ENCODE measurements at regions not wholly inside any gene's neighbourhood (a gene's known extent, or its start where the extent isn't known, plus 50 kb on each side); places are given as distances from the start of the nearest gene placed in this dataset.

DNA sequence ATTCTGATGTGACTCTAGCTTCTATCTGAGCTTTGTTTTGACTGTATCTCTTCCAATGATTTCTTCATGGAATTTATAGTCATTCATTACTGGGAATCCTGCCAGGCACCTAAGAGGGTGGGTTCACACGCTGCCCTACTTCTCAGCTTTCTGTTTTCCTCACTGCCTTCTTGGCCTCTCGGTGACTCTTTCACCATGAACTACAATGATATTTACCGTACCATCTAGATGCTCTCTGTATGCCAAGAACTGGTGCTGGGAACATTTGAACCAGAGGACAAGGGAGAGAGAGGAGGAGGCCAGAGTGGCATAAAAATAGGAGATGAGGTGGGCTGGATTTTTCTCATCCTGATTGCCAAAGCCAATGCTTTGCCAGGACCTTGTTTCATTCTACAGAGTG is 280.0 kb upstream of the P2RY1 start:
- dilution Hi-C loops (cut with MboI; ENCODE audit: extremely low pct_ligation_motif_present, low sequenced_read_pairs) (no loop called here), intact Hi-C loops (cut with micrococcal nuclease) (no loop called here)
- POLR2A ChIA-PET = no interaction called here
- H3K36me3 ChIP-seq (ENCODE audit: control insufficient read depth in 2 of 2, extremely low read depth in 1 of 2, insufficient read depth in 2 of 2, low read length in 2 of 2) = no peaks in the 10 kb centered on the region
- BruUV-seq (replicated peaks) = no TSS peak
- FAIRE-seq = no peak
- CTCF ChIA-PET = interaction anchor here (1.3 kb wide), 1 partner anchor 17 kb away, joined by 3 read pairs; no protein-coding TSS in a partner anchor
- H3K4me3 ChIP-seq (replicated peaks in 1 of 3; ENCODE audit: insufficient read depth in 1 of 3, low read depth in 1 of 3, low read length in 3 of 3) = no peak overlapping the region
- H3K9me3 ChIP-seq (replicated peaks; ENCODE audit: control insufficient read depth, insufficient read depth, low read length) = no peaks in the 10 kb centered on the region
- H3K27me3 ChIP-seq (ENCODE audit: control insufficient read depth in 2 of 2, insufficient read depth in 2 of 2, low read length in 2 of 2) = no peaks in the 10 kb centered on the region
- no peak overlapping the region for H3K9ac ChIP-seq (replicated peaks; ENCODE audit: extremely low read depth, insufficient read depth, low read length)
- no peaks in the 10 kb centered on the region for H3K79me2 ChIP-seq (ENCODE audit: control insufficient read depth, insufficient read depth, low read length)
- no peak overlapping the region for H3K27ac ChIP-seq (ENCODE audit: insufficient read depth, low read depth, low read length)
- DNase-seq (ENCODE audit: low read depth, low spot score) = peak; percentile 51
- H3K4me1 ChIP-seq (ENCODE audit: control insufficient read depth, extremely low read depth, insufficient read depth, low read length) = peaks cover 5% of the 10 kb centered on the region
- H2AFZ ChIP-seq (ENCODE audit: low read depth, low read length) = no peak overlapping the region
- H4K20me1 ChIP-seq (replicated peaks; ENCODE audit: control insufficient read depth, extremely low read depth, insufficient read depth, low read length) = no peaks in the 10 kb centered on the region
- no peak overlapping the region for H3K4me2 ChIP-seq (ENCODE audit: insufficient read depth, low read length)
- H3K9me1 ChIP-seq (replicated peaks; ENCODE audit: control insufficient read depth, extremely low read depth, insufficient read depth, low read length) = no peaks in the 10 kb centered on the region
- TF ChIP-seq POLR2A (IDR thresholded peaks at IDR 0.05; ENCODE audit: low read depth, low read length) (no peak), FOS (IDR thresholded peaks at IDR 0.05; ENCODE audit: borderline replicate concordance, insufficient read depth, low read length) (no peak), POLR2AphosphoS5 (IDR thresholded peaks at IDR 0.05; ENCODE audit: insufficient read depth, low read depth, low read length) (no peak), GATA2 (IDR thresholded peaks at IDR 0.05; ENCODE audit: insufficient read depth, insufficient read length, low read depth, low read length) (no peak), JUN (IDR thresholded peaks at IDR 0.05; ENCODE audit: borderline replicate concordance, insufficient read depth, insufficient read length, low read depth) (no peak), MYC (IDR thresholded peaks at IDR 0.05; ENCODE audit: low read depth, low read length) (no peak), EZH2 (IDR thresholded peaks at IDR 0.05; ENCODE audit: borderline replicate concordance, low read depth, low read length, severe bottlenecking) (no peak)
- TF ChIP-seq, protein P1, sequence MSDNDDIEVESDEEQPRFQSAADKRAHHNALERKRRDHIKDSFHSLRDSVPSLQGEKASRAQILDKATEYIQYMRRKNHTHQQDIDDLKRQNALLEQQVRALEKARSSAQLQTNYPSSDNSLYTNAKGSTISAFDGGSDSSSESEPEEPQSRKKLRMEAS (IDR thresholded peaks at IDR 0.05; ENCODE audit: insufficient read depth, insufficient read length) = no peak
- TF ChIP-seq, protein P2, sequence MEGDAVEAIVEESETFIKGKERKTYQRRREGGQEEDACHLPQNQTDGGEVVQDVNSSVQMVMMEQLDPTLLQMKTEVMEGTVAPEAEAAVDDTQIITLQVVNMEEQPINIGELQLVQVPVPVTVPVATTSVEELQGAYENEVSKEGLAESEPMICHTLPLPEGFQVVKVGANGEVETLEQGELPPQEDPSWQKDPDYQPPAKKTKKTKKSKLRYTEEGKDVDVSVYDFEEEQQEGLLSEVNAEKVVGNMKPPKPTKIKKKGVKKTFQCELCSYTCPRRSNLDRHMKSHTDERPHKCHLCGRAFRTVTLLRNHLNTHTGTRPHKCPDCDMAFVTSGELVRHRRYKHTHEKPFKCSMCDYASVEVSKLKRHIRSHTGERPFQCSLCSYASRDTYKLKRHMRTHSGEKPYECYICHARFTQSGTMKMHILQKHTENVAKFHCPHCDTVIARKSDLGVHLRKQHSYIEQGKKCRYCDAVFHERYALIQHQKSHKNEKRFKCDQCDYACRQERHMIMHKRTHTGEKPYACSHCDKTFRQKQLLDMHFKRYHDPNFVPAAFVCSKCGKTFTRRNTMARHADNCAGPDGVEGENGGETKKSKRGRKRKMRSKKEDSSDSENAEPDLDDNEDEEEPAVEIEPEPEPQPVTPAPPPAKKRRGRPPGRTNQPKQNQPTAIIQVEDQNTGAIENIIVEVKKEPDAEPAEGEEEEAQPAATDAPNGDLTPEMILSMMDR (IDR thresholded peaks at IDR 0.05; ENCODE audit: extremely low read depth in 1 of 2, insufficient read depth in 1 of 2, low read depth in 1 of 2, low read length in 2 of 2) = no peak

Measured in endothelial cell of umbilical vein (primary cell).